Hepatocyte (in vitro differentiated cells): ENCODE measurements at regions not wholly inside any gene's neighbourhood (a gene's known extent, or its start where the extent isn't known, plus 50 kb on each side); places are given as distances from the start of the nearest gene placed in this dataset.

ENCODE experiments used
- CTCF ChIP-seq: fragments of 200-600 bp; sonication (generic); IDR thresholded peaks from 2 replicates; pipeline ENCODE4 v1.5.1; 2016; ENCODE audit warnings: antibody characterized with exemption, mild to moderate bottlenecking; ENCODE audit not compliant: poor library complexity
- EZH2phosphoT487 ChIP-seq: fragments of 200-600 bp; sonication (generic); IDR thresholded peaks from one replicate; pipeline ENCODE4 v1.6.1; 2018; ENCODE audit warnings: antibody characterized with exemption, mild to moderate bottlenecking, low read depth, moderate library complexity; ENCODE audit not compliant: unreplicated experiment, severe bottlenecking

GRCh38 chr3:177824841-177825240 lies 627.6 kb upstream of the TBL1XR1 start:
- no peak for TF ChIP-seq CTCF
- no peak for TF ChIP-seq EZH2phosphoT487
